ENCODE measurements at regions not wholly inside any gene's neighbourhood (a gene's known extent, or its start where the extent isn't known, plus 50 kb on each side); places are given as distances from the start of the nearest gene placed in this dataset.

GRCh38 chr18:41009926-41010325 lies 945.1 kb upstream of the PIK3C3 start:
- DNase-seq: no peak

- no peak for DNase-seq
Observed at GRCh38 chr18:41004324-41004723, 950.7 kb upstream of the PIK3C3 start.

GRCh38 chr18:40995529-40995928 lies 959.5 kb upstream of the PIK3C3 start:
- DNase-seq: no peak

- DNase-seq: no peak
Observed at GRCh38 chr18:40993363-40993762, 961.7 kb upstream of the PIK3C3 start.

- DNase-seq: no peak
Observed at GRCh38 chr18:40987581-40987980, 967.5 kb upstream of the PIK3C3 start.

GRCh38 chr18:40985436-40985835 lies 969.6 kb upstream of the PIK3C3 start:
- DNase-seq: no peak

- DNase-seq: no peak
Observed at GRCh38 chr18:40984856-40985255, 970.2 kb upstream of the PIK3C3 start.

GRCh38 chr18:40983835-40984234 lies 971.2 kb upstream of the PIK3C3 start:
- no peak for DNase-seq

GRCh38 chr18:40980171-40980570 lies 974.9 kb upstream of the PIK3C3 start:
- no peak for DNase-seq

- no peak for DNase-seq
Observed at GRCh38 chr18:40976050-40976449, 979.0 kb upstream of the PIK3C3 start.

GRCh38 chr18:40974448-40974847 lies 980.6 kb upstream of the PIK3C3 start:
- no peak for DNase-seq

GRCh38 chr18:40962784-40963183 lies 992.2 kb upstream of the PIK3C3 start:
- no peak for DNase-seq

- DNase-seq: no peak
Observed at GRCh38 chr18:40957533-40958070, 997.4 kb upstream of the PIK3C3 start.

GRCh38 chr18:40956213-40956612 lies 998.8 kb upstream of the PIK3C3 start:
- no peak for DNase-seq

GRCh38 chr18:40955351-40955750 lies 999.7 kb upstream of the PIK3C3 start:
- no peak for DNase-seq

- no peak for DNase-seq
Observed at GRCh38 chr18:40949114-40949950, 1005.7 kb upstream of the PIK3C3 start.

GRCh38 chr18:40944576-40944975 lies 1010.5 kb upstream of the PIK3C3 start:
- no peak for DNase-seq

- DNase-seq: no peak
Observed at GRCh38 chr18:40939656-40940515, 1015.1 kb upstream of the PIK3C3 start.

GRCh38 chr18:40938615-40939014 lies 1016.4 kb upstream of the PIK3C3 start:
- no peak for DNase-seq

- no peak for DNase-seq
Observed at GRCh38 chr18:40937386-40937785, 1017.6 kb upstream of the PIK3C3 start.

GRCh38 chr18:40935423-40935822 lies 1019.6 kb upstream of the PIK3C3 start:
- no peak for DNase-seq

GRCh38 chr18:40932862-40933261 lies 1022.2 kb upstream of the PIK3C3 start:
- DNase-seq: no peak

- DNase-seq: no peak
Observed at GRCh38 chr18:40930211-40930882, 1024.7 kb upstream of the PIK3C3 start.
